Endodermal cell (in vitro differentiated cells): ENCODE measurements at regions not wholly inside any gene's neighbourhood (a gene's known extent, or its start where the extent isn't known, plus 50 kb on each side); places are given as distances from the start of the nearest gene placed in this dataset.

Experiments used
- DNase-seq: peaks from one replicate; pipeline ENCODE4 v3.0.0-alpha.2; 2017
- H3K27ac ChIP-seq: 2 replicates; pipeline ENCODE4 v1.5.1; 2013; ENCODE audit warnings: mild to moderate bottlenecking, low read depth, low read length, moderate library complexity
- H3K27me3 ChIP-seq: 2 replicates; pipeline ENCODE4 v1.6.1; 2013; ENCODE audit warnings: mild to moderate bottlenecking, low read length, moderate library complexity; ENCODE audit not compliant: insufficient read depth, control insufficient read depth, poor library complexity, severe bottlenecking
- H3K36me3 ChIP-seq: 2 replicates; pipeline ENCODE4 v1.7.0; 2013; ENCODE audit warnings: mild to moderate bottlenecking, low read length, moderate library complexity; ENCODE audit not compliant: control insufficient read depth, insufficient read depth
- H3K4me1 ChIP-seq: one replicate; pipeline ENCODE4 v1.7.0; 2013; ENCODE audit warnings: low read length; ENCODE audit not compliant: control insufficient read depth, insufficient read depth
- H3K4me3 ChIP-seq: 2 replicates; pipeline ENCODE4 v1.5.1; 2013; ENCODE audit warnings: mild to moderate bottlenecking, low read length, moderate library complexity
- H3K9ac ChIP-seq: 2 replicates; pipeline ENCODE4 v1.6.1; 2013; ENCODE audit warnings: mild to moderate bottlenecking, low read length, moderate library complexity; ENCODE audit not compliant: poor library complexity, severe bottlenecking; ENCODE audit errors: extremely low read depth
- H3K9me3 ChIP-seq: 2 replicates; pipeline ENCODE4 v1.6.1; 2013; ENCODE audit warnings: mild to moderate bottlenecking, low read length, moderate library complexity; ENCODE audit not compliant: control insufficient read depth
- H3K27ac Mint-ChIP-seq: 2 replicates; pipeline ENCODE4 v1.8.0; 2020; ENCODE audit warnings: mixed read lengths
- H3K27me3 Mint-ChIP-seq: 2 replicates; pipeline ENCODE4 v1.8.0; 2021; ENCODE audit warnings: mild to moderate bottlenecking, mixed read lengths; ENCODE audit not compliant: insufficient read depth
- H3K36me3 Mint-ChIP-seq: 2 replicates; pipeline ENCODE4 v1.8.0; 2020; ENCODE audit warnings: low read depth, mixed read lengths
- H3K4me1 Mint-ChIP-seq: 2 replicates; pipeline ENCODE4 v1.8.0; 2020; ENCODE audit warnings: mixed read lengths
- H3K4me3 Mint-ChIP-seq: 2 replicates; pipeline ENCODE4 v1.8.0; 2020; ENCODE audit warnings: mild to moderate bottlenecking, moderate library complexity, mixed read lengths
- H3K9me3 Mint-ChIP-seq: 2 replicates; pipeline ENCODE4 v1.8.0; 2020; ENCODE audit warnings: mild to moderate bottlenecking, mixed read lengths
- WGBS, 2 experiments: methylation state at CpG; one replicate each; pipeline versions ENCODE4 v1.1.5 to v1.1.7; 2013; ENCODE audit warnings: missing lambda C conversion rate in 2 of 2, mixed read lengths in 1 of 2; ENCODE audit not compliant: insufficient coverage in 1 of 2, insufficient read length in 1 of 2; 5-methylcytosine and 5-hydroxymethylcytosine counted together
- TF ChIP-seq, protein P1 (sequence below): fragments of 200-600 bp; sonication (generic); conservative IDR thresholded peaks from 2 replicates; pipeline ENCODE4 v1.5.0; 2021; ENCODE audit warnings: antibody characterized with exemption, mild to moderate bottlenecking

DNA sequence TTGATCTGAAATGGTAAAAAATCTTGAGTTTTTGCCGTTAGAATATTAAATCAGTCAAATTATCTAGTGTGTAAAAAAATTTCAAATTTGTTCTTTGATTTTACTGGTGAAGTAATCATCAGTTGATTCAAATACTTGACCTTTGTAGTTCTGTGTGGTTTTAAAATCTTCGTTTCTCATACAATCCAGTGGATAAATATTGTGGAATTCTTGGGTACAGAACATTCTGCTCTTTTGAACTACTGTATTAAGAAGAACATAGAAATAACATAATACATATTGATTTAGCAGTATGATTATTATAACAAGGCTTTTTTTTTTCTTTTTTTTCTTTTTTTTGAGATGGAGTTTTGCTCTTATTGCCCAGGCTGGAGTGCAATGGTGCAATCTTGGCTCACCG lies 491.8 kb downstream of the CD109 start:
- H3K36me3 ChIP-seq: no peaks in the 10 kb centered on the region
- no peak overlapping the region for H3K27ac ChIP-seq
- no peaks in the 10 kb centered on the region for H3K9me3 Mint-ChIP-seq
- peaks cover 3% of the 10 kb centered on the region for H3K4me1 Mint-ChIP-seq
- H3K4me3 ChIP-seq: no peak overlapping the region
- H3K4me3 Mint-ChIP-seq: no peak overlapping the region
- H3K27me3 ChIP-seq: no peaks in the 10 kb centered on the region
- no peaks in the 10 kb centered on the region for H3K4me1 ChIP-seq
- no peak overlapping the region for H3K9ac ChIP-seq
- no peak overlapping the region for H3K27ac Mint-ChIP-seq
- no peaks in the 10 kb centered on the region for H3K36me3 Mint-ChIP-seq
- DNase-seq: no peak
- peaks cover 6% of the 10 kb centered on the region for H3K27me3 Mint-ChIP-seq
- WGBS, 2 experiments: 85 to 100% methylated on average over 1 to 3 of the region's 3 CpGs
- TF ChIP-seq, protein P1, sequence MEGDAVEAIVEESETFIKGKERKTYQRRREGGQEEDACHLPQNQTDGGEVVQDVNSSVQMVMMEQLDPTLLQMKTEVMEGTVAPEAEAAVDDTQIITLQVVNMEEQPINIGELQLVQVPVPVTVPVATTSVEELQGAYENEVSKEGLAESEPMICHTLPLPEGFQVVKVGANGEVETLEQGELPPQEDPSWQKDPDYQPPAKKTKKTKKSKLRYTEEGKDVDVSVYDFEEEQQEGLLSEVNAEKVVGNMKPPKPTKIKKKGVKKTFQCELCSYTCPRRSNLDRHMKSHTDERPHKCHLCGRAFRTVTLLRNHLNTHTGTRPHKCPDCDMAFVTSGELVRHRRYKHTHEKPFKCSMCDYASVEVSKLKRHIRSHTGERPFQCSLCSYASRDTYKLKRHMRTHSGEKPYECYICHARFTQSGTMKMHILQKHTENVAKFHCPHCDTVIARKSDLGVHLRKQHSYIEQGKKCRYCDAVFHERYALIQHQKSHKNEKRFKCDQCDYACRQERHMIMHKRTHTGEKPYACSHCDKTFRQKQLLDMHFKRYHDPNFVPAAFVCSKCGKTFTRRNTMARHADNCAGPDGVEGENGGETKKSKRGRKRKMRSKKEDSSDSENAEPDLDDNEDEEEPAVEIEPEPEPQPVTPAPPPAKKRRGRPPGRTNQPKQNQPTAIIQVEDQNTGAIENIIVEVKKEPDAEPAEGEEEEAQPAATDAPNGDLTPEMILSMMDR: no peak
- no peaks in the 10 kb centered on the region for H3K9me3 ChIP-seq

DNA sequence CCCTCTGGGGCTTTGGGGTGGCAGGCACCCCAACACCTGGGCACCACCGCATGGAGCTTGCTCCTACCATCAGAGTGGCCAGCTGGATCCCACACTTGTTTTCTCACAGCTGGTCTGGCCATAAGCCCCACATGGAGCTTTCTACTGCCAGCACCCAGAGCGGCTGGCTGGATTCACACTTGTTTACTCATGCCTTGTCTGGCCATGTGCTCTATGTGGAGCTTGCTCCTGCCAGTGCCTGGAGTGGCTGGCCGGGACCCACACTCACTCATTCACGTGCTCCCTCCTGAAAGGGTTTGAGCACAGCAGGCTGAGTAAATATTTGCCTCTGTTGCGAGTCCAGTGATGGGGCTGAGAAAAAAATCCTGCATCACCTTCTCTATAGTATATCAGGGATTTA lies 487.0 kb downstream of the CD109 start:
- H3K9ac ChIP-seq: no peak overlapping the region
- H3K27ac ChIP-seq: no peak overlapping the region
- Mint-ChIP-seq H3K27me3 (peaks cover 6% of the 10 kb centered on the region), H3K9me3 (no peaks in the 10 kb centered on the region), H3K27ac (no peak overlapping the region), H3K4me3 (no peak overlapping the region), H3K36me3 (no peaks in the 10 kb centered on the region), H3K4me1 (no peaks in the 10 kb centered on the region)
- H3K9me3 ChIP-seq: peaks cover 8% of the 10 kb centered on the region
- no peaks in the 10 kb centered on the region for H3K27me3 ChIP-seq
- DNase-seq: no peak
- 92 to 96% methylated on average over 5 of the region's 5 CpGs for WGBS, 2 experiments
- no peak overlapping the region for H3K4me3 ChIP-seq
- TF ChIP-seq, protein P1: no peak
- H3K4me1 ChIP-seq: no peaks in the 10 kb centered on the region
- H3K36me3 ChIP-seq: no peaks in the 10 kb centered on the region

DNA sequence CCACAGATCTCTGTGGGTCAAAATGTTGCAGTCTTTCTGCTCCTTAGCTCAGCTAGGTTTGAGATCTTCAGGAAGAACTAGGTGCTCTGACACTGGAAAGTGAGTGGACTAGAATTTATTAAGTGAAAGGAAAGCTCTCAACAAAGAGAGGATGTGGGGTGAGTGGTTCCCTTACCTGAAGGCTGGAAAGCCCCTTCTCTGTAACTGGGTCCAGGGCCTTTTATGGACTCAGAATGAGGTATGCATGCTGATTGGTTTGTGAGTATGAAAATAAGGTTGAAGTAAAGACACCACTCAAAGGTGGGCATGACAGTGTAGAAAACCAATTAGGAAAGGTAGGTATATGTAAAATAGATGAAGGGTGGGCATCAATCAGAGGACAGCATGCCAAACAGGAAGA lies 485.5 kb downstream of the CD109 start:
- Mint-ChIP-seq H3K4me1 (no peaks in the 10 kb centered on the region), H3K27ac (no peak overlapping the region), H3K36me3 (no peaks in the 10 kb centered on the region), H3K4me3 (no peak overlapping the region), H3K27me3 (peaks cover 5% of the 10 kb centered on the region), H3K9me3 (no peaks in the 10 kb centered on the region)
- Histone ChIP-seq H3K4me3 (no peak overlapping the region), H3K9ac (no peak overlapping the region), H3K36me3 (no peaks in the 10 kb centered on the region), H3K4me1 (peaks cover 1% of the 10 kb centered on the region), H3K27me3 (no peaks in the 10 kb centered on the region), H3K9me3 (peaks cover 8% of the 10 kb centered on the region), H3K27ac (no peak overlapping the region)
- DNase-seq: no peak
- TF ChIP-seq, protein P1: no peak
